ENCODE measurements at regions not wholly inside any gene's neighbourhood (a gene's known extent, or its start where the extent isn't known, plus 50 kb on each side); places are given as distances from the start of the nearest gene placed in this dataset.

GRCh38 chr3:43206105-43206504 lies 80.2 kb upstream of the SNRK start:
- Mint-ChIP-seq H3K4me3 (ENCODE audit: unreplicated experiment) (no peak overlapping the region), H3K9me3 (ENCODE audit: unreplicated experiment) (no peaks in the 10 kb centered on the region), H3K36me3 (ENCODE audit: insufficient read depth, unreplicated experiment) (no peaks in the 10 kb centered on the region), H3K4me1 (ENCODE audit: low read depth, unreplicated experiment) (no peaks in the 10 kb centered on the region), H3K27ac (ENCODE audit: unreplicated experiment) (no peak overlapping the region), H3K27me3 (ENCODE audit: insufficient read depth, unreplicated experiment) (peaks cover 3% of the 10 kb centered on the region)
- intact Hi-C loops (cut with micrococcal nuclease; ENCODE audit: unreplicated experiment) = no loop called here
- no peaks in the 10 kb centered on the region for H3K36me3 ChIP-seq (ENCODE audit: control insufficient read depth, insufficient read depth, low read length)
- no peaks in the 10 kb centered on the region for H3K4me1 ChIP-seq
- no peak for TF ChIP-seq CTCF (IDR thresholded peaks at IDR 0.05; ENCODE audit: insufficient read depth in 1 of 2, low read depth in 1 of 2, low read length in 1 of 2, severe bottlenecking in 1 of 2, unreplicated experiment in 1 of 2)
- no peaks in the 10 kb centered on the region for H3K9me3 ChIP-seq
- no TSS peak for BruUV-seq (replicated peaks)
- no peaks in the 10 kb centered on the region for H3K27me3 ChIP-seq (replicated peaks; ENCODE audit: control insufficient read depth, insufficient read depth, low read length)
- POLR2A ChIA-PET = no interaction called here
- DNase-seq = no peak
- no peak overlapping the region for H3K4me3 ChIP-seq (ENCODE audit: low read depth, low read length)
- CTCF ChIA-PET = no interaction called here

GRCh38 chr3:43203022-43203421 lies 83.3 kb upstream of the SNRK start:
- BruUV-seq (replicated peaks) = no TSS peak
- Histone ChIP-seq H3K4me1 (no peaks in the 10 kb centered on the region), H3K27me3 (replicated peaks; ENCODE audit: control insufficient read depth, insufficient read depth, low read length) (no peaks in the 10 kb centered on the region), H3K4me3 (ENCODE audit: low read depth, low read length) (no peak overlapping the region), H3K36me3 (ENCODE audit: control insufficient read depth, insufficient read depth, low read length) (no peaks in the 10 kb centered on the region), H3K9me3 (no peaks in the 10 kb centered on the region)
- Mint-ChIP-seq H3K36me3 (ENCODE audit: insufficient read depth, unreplicated experiment) (no peaks in the 10 kb centered on the region), H3K4me3 (ENCODE audit: unreplicated experiment) (no peak overlapping the region), H3K27me3 (ENCODE audit: insufficient read depth, unreplicated experiment) (peaks cover 6% of the 10 kb centered on the region), H3K27ac (ENCODE audit: unreplicated experiment) (no peak overlapping the region), H3K4me1 (ENCODE audit: low read depth, unreplicated experiment) (no peaks in the 10 kb centered on the region), H3K9me3 (ENCODE audit: unreplicated experiment) (no peaks in the 10 kb centered on the region)
- no peak for TF ChIP-seq CTCF (IDR thresholded peaks at IDR 0.05; ENCODE audit: insufficient read depth in 1 of 2, low read depth in 1 of 2, low read length in 1 of 2, severe bottlenecking in 1 of 2, unreplicated experiment in 1 of 2)
- intact Hi-C loops (cut with micrococcal nuclease; ENCODE audit: unreplicated experiment) = no loop called here
- ChIA-PET CTCF (no interaction called here), POLR2A (no interaction called here)
- DNase-seq = no peak

DNA sequence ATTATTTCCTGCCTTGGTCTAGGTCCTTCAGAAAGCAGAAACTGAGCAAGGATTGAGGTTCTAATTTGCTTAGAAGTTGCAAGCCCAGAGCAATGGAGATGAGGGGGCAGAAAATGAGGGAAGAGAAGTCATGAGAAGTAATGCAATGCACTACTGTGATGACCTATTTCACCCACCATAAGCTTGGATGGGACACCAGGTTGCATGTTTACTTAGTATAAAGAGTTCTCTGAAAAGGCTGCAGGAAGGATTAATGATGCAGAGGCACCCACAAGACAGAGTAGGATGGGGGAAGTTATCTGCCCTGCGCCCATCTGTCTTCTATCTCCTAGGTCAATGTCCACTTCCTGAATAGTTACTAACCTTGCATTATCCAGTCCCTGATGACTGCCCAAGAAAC lies 84.8 kb upstream of the SNRK start:
- Mint-ChIP-seq H3K27me3 (ENCODE audit: insufficient read depth, unreplicated experiment) (peaks cover 6% of the 10 kb centered on the region), H3K27ac (ENCODE audit: unreplicated experiment) (no peak overlapping the region), H3K9me3 (ENCODE audit: unreplicated experiment) (no peaks in the 10 kb centered on the region), H3K4me1 (ENCODE audit: low read depth, unreplicated experiment) (no peaks in the 10 kb centered on the region), H3K4me3 (ENCODE audit: unreplicated experiment) (no peak overlapping the region), H3K36me3 (ENCODE audit: insufficient read depth, unreplicated experiment) (no peaks in the 10 kb centered on the region)
- intact Hi-C loops (cut with micrococcal nuclease; ENCODE audit: unreplicated experiment) = no loop called here
- Histone ChIP-seq H3K9me3 (no peaks in the 10 kb centered on the region), H3K4me1 (no peaks in the 10 kb centered on the region), H3K4me3 (ENCODE audit: low read depth, low read length) (no peak overlapping the region), H3K27me3 (replicated peaks; ENCODE audit: control insufficient read depth, insufficient read depth, low read length) (no peaks in the 10 kb centered on the region), H3K36me3 (ENCODE audit: control insufficient read depth, insufficient read depth, low read length) (no peaks in the 10 kb centered on the region)
- TF ChIP-seq CTCF (IDR thresholded peaks at IDR 0.05; ENCODE audit: insufficient read depth in 1 of 2, low read depth in 1 of 2, low read length in 1 of 2, severe bottlenecking in 1 of 2, unreplicated experiment in 1 of 2) = no peak
- ChIA-PET CTCF (no interaction called here), POLR2A (no interaction called here)
- no TSS peak for BruUV-seq (replicated peaks)
- DNase-seq = no peak
